Hepatocyte (in vitro differentiated cells): ENCODE measurements at regions not wholly inside any gene's neighbourhood (a gene's known extent, or its start where the extent isn't known, plus 50 kb on each side); places are given as distances from the start of the nearest gene placed in this dataset.

ENCODE experiments used
- DNase-seq: peaks from one replicate; pipeline ENCODE4 v3.0.0-alpha.2; 2016; ENCODE audit warnings: low spot score
- H2AFZ ChIP-seq: fragments of 200-600 bp; sonication (generic); 2 replicates; pipeline ENCODE4 v1.6.0; 2016; ENCODE audit warnings: antibody characterized with exemption, mild to moderate bottlenecking
- H3K27ac ChIP-seq: fragments of 200-600 bp; sonication (generic); 2 replicates; pipeline ENCODE4 v1.5.1; 2016; ENCODE audit warnings: mild to moderate bottlenecking
- H3K27me3 ChIP-seq: fragments of 200-600 bp; sonication (generic); 2 replicates; pipeline ENCODE4 v1.6.1; 2016
- H3K36me3 ChIP-seq: fragments of 200-600 bp; sonication (generic); replicated peaks from 2 replicates; pipeline ENCODE4 v1.5.1; 2016; ENCODE audit warnings: low read depth; ENCODE audit not compliant: insufficient read depth
- H3K4me1 ChIP-seq: fragments of 200-600 bp; sonication (generic); 2 replicates; pipeline ENCODE4 v1.5.1; 2016; ENCODE audit warnings: mild to moderate bottlenecking, moderate library complexity; ENCODE audit not compliant: insufficient read depth
- H3K4me2 ChIP-seq: fragments of 200-600 bp; sonication (generic); 2 replicates; pipeline ENCODE4 v1.6.0; 2016
- H3K4me3 ChIP-seq: fragments of 200-600 bp; sonication (generic); 2 replicates; pipeline ENCODE4 v1.5.1; 2016; ENCODE audit warnings: mild to moderate bottlenecking
- H3K79me2 ChIP-seq: fragments of 200-600 bp; sonication (generic); 2 replicates; pipeline ENCODE4 v1.6.0; 2017; ENCODE audit warnings: mild to moderate bottlenecking
- H3K9me2 ChIP-seq: fragments of 200-600 bp; sonication (generic); replicated peaks from 2 replicates; pipeline ENCODE4 v1.6.0; 2017; ENCODE audit warnings: mild to moderate bottlenecking; ENCODE audit not compliant: insufficient read depth
- H3K9me3 ChIP-seq: fragments of 200-600 bp; sonication (generic); 2 replicates; pipeline ENCODE4 v1.5.1; 2016; ENCODE audit warnings: low read depth, mild to moderate bottlenecking
- H4K20me1 ChIP-seq: fragments of 200-600 bp; sonication (generic); 2 replicates; pipeline ENCODE4 v1.6.0; 2016; ENCODE audit warnings: mild to moderate bottlenecking; ENCODE audit not compliant: insufficient read depth, poor library complexity, severe bottlenecking
- CTCF ChIP-seq: fragments of 200-600 bp; sonication (generic); IDR thresholded peaks from 2 replicates; pipeline ENCODE4 v1.5.1; 2016; ENCODE audit warnings: antibody characterized with exemption, mild to moderate bottlenecking; ENCODE audit not compliant: poor library complexity
- EZH2 ChIP-seq: fragments of 200-600 bp; sonication (generic); IDR thresholded peaks from 2 replicates; pipeline ENCODE4 v1.6.1; 2016; ENCODE audit warnings: antibody characterized with exemption, mild to moderate bottlenecking, borderline replicate concordance
- EZH2phosphoT487 ChIP-seq: fragments of 200-600 bp; sonication (generic); IDR thresholded peaks from one replicate; pipeline ENCODE4 v1.6.1; 2018; ENCODE audit warnings: antibody characterized with exemption, mild to moderate bottlenecking, low read depth, moderate library complexity; ENCODE audit not compliant: unreplicated experiment, severe bottlenecking
- WGBS: methylation state at CpG from one replicate; pipeline ENCODE4 v1.1.6; 2016; ENCODE audit warnings: low lambda C conversion rate; ENCODE audit errors: missing lambda C conversion rate; 5-methylcytosine and 5-hydroxymethylcytosine counted together

GRCh38 chr13:79225487-79226232, 180.4 kb downstream of the RBM26 start:
- DNase-seq, result no peak
- no peak overlapping the region for H3K4me2 ChIP-seq
- no peaks in the 10 kb centered on the region for H3K9me3 ChIP-seq
- no peaks in the 10 kb centered on the region for H3K36me3 ChIP-seq
- H3K27ac ChIP-seq, result no peak overlapping the region
- no peaks in the 10 kb centered on the region for H4K20me1 ChIP-seq
- H3K79me2 ChIP-seq, result no peaks in the 10 kb centered on the region
- WGBS, result 67% methylated on average over 5 of the region's 5 CpGs
- no peaks in the 10 kb centered on the region for H3K27me3 ChIP-seq
- no peaks in the 10 kb centered on the region for H3K4me1 ChIP-seq
- TF ChIP-seq EZH2 (no peak), CTCF (no peak), EZH2phosphoT487 (no peak)
- no peaks in the 10 kb centered on the region for H3K9me2 ChIP-seq
- H3K4me3 ChIP-seq, result no peak overlapping the region
- H2AFZ ChIP-seq, result no peak overlapping the region

DNA sequence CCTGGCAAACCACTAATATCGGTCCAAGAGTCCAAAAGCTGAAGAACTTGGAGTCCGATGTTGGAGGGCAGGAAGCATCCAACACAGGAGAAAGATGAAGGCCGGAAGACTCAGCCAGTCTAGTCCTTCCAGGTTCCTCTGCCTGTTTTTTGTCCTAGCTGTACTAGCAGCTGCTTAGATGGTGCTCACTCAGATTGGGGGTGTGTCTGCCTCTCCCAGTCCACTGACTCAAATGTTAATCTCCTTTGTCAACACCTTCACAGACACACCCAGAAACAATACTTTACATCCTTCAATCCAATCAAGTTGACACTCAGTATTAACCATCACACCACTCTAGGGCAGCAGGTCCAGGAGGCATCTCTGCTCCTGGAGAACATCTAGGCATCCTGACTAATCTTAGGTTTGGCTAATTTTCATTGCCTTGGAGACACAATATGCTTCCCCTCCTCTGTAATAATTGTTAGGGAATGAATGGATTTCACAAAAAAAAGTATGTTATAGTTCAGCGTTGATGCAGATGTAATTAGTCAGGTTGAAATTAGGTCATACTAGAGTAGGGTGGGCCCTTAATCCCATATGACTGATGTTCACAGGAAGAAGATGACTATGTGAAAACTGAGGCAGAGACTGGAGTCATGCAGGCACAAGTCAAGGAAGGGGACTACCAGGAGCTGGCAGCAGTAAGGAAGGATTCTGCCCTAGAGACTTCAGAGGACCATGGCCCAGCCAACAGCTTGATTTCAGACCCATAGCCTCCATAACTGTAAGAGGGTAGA, 183.4 kb downstream of the RBM26 start:
- no peaks in the 10 kb centered on the region for H3K27me3 ChIP-seq
- DNase-seq, result no peak
- no peak overlapping the region for H3K4me2 ChIP-seq
- no peaks in the 10 kb centered on the region for H3K9me2 ChIP-seq
- no peaks in the 10 kb centered on the region for H4K20me1 ChIP-seq
- no peak overlapping the region for H2AFZ ChIP-seq
- WGBS, result 98% methylated on average over 4 of the region's 4 CpGs
- H3K79me2 ChIP-seq, result no peaks in the 10 kb centered on the region
- H3K9me3 ChIP-seq, result no peaks in the 10 kb centered on the region
- H3K36me3 ChIP-seq, result no peaks in the 10 kb centered on the region
- TF ChIP-seq EZH2phosphoT487, result no peak
- no peak for TF ChIP-seq EZH2
- no peak for TF ChIP-seq CTCF
- H3K4me3 ChIP-seq, result no peak overlapping the region
- H3K27ac ChIP-seq, result no peak overlapping the region
- H3K4me1 ChIP-seq, result no peaks in the 10 kb centered on the region

DNA sequence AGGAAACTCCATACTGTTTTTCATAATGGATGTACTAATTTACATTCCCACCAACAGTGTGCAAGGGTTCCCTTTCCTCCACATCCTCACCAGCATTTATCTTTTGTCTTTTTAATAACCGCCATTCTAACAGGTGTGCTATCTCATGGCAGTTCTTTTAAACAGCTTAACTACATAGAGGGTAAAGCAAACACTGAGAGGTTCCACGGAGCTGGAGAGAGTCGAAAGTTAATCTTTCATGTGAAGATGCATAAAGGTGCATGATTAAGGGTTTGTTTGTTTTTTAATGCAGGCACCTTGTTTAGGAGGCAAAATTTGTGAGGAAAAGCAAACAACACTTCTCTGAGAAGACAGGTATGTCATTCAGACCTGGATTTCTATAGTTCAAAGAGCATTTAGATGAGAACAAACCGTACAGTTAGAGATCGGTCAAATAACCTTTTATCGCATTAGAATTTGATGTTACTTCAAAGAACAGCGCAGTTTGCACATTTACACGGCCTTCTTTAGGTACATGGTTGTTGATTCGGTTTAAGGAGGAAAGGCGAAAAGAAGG, 193.9 kb downstream of the RBM26 start:
- Histone ChIP-seq H3K79me2 (no peaks in the 10 kb centered on the region), H3K4me1 (no peaks in the 10 kb centered on the region), H2AFZ (no peak overlapping the region), H3K9me3 (no peaks in the 10 kb centered on the region), H4K20me1 (no peaks in the 10 kb centered on the region), H3K4me2 (no peak overlapping the region), H3K4me3 (no peak overlapping the region), H3K36me3 (no peaks in the 10 kb centered on the region), H3K27me3 (no peaks in the 10 kb centered on the region), H3K9me2 (no peaks in the 10 kb centered on the region), H3K27ac (no peak overlapping the region)
- WGBS, result 76% methylated on average over 10 of the region's 10 CpGs
- TF ChIP-seq EZH2phosphoT487 (no peak), EZH2 (no peak)
- no peak for DNase-seq

- Histone ChIP-seq H3K4me1 (no peaks in the 10 kb centered on the region), H3K36me3 (no peaks in the 10 kb centered on the region), H2AFZ (no peak overlapping the region), H3K79me2 (no peaks in the 10 kb centered on the region), H3K9me3 (no peaks in the 10 kb centered on the region), H3K4me2 (no peak overlapping the region), H4K20me1 (no peaks in the 10 kb centered on the region), H3K27me3 (no peaks in the 10 kb centered on the region), H3K9me2 (no peaks in the 10 kb centered on the region), H3K4me3 (no peak overlapping the region), H3K27ac (no peak overlapping the region)
- DNase-seq, result no peak
- no peak for TF ChIP-seq CTCF
- no peak for TF ChIP-seq EZH2phosphoT487
- no peak for TF ChIP-seq EZH2
- 100% methylated on average over 1 of the region's 1 CpG for WGBS
These were observed 194.7 kb downstream of the RBM26 start for GRCh38 chr13:79211377-79211776.
